GM12873 (cell line): ENCODE measurements at regions not wholly inside any gene's neighbourhood (a gene's known extent, or its start where the extent isn't known, plus 50 kb on each side); places are given as distances from the start of the nearest gene placed in this dataset.

Source experiments
- CTCF ChIP-seq: IDR thresholded peaks from 2 replicates; pipeline ENCODE4 v1.5.1; 2012; ENCODE audit warnings: low read depth, mild to moderate bottlenecking, moderate library complexity, low read length, control low read depth; ENCODE audit not compliant: insufficient read depth; ENCODE audit errors: missing control alignments

- no peak for TF ChIP-seq CTCF
Measured at GRCh38 chr13:37340901-37341670, 235.6 kb upstream of the CSNK1A1L start.

GRCh38 chr13:37339386-37339735 is 233.9 kb upstream of the CSNK1A1L start:
- TF ChIP-seq CTCF: no peak

DNA sequence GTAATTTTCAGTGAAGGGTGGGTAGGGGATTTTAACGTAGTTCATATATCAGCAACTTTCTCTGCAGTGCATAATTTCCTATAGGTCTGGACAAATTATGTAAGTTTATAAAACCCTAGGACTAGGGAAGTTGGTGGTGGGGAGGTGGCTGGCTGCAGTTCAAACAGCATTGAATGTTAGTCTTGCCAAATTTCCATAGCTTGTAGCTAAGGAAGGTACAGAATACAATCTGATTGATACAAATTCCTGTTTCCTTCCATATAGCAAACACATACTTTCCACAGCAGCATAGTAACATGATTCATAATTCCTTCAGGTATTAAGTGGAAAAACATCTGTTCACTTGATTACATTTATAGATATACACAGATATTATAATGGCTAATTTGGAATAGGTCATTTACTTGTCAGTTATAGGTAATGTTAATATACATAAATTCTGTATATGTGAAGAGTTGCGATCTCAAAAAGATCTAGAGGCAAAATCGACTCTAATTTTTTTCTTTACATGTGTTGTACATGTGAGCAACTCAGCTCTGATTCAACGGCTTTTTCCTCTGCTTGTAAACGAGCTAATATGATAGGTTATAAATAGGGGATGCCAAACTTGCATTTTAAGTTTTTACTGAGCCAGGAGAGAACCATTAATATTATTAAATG is 233.4 kb upstream of the CSNK1A1L start:
- TF ChIP-seq CTCF: no peak

GRCh38 chr13:37326334-37326733 is 220.9 kb upstream of the CSNK1A1L start:
- no peak for TF ChIP-seq CTCF

DNA sequence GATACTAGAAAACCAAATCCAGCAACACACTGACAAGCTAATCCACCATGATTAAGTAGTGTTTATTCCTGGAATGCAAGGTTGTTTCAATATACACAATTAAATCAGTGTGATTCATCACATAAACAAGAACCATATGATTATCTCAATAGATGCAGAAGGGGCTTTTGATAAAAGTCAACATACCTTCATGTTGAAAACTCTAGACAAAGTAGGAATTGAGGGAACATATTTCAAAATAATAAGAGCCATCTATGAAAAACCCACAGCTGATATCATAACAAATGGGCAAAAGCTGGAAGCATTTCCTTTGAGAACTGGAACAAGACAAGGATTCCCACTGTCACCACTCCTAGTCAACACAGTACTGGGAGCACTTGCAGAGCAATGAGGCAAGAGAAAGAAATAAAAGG is 213.6 kb upstream of the CSNK1A1L start:
- no peak for TF ChIP-seq CTCF

- no peak for TF ChIP-seq CTCF
Measured at GRCh38 chr13:37316935-37317334, 211.5 kb upstream of the CSNK1A1L start.

DNA sequence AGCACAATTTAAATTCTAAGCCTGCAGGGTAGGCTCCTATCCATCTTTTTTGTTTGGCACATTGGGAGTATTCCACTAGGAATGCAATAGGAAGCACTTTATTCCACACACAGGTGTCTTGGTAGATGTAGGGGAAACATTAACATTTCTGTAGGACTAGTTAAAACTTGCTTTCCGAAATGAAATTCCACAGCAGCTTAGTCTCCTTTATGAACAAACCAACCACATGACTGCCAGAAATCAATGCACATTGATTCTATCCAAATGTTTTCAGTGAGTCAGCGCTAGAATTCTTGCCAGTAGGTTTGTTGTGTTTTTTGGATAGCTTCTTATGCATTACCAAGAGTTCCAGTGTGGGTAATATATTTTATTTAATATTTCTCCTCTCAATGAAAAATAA is 207.9 kb upstream of the CSNK1A1L start:
- no peak for TF ChIP-seq CTCF
